GM18508 (cell line): ENCODE measurements at regions not wholly inside any gene's neighbourhood (a gene's known extent, or its start where the extent isn't known, plus 50 kb on each side); places are given as distances from the start of the nearest gene placed in this dataset.
"Not testable (repeated sequence)": the region's sequence is repeated elsewhere in the genome, so short reads cannot be mapped to it uniquely, and the experiment has no call there.

Experiments
- ATAC-seq: cut with Tn5 transposase; IDR thresholded peaks from one replicate; pipeline ENCODE4 v1.9.1; 2021; ENCODE audit warnings: moderate number of reproducible peaks; ENCODE audit not compliant: insufficient read depth, unreplicated experiment

DNA sequence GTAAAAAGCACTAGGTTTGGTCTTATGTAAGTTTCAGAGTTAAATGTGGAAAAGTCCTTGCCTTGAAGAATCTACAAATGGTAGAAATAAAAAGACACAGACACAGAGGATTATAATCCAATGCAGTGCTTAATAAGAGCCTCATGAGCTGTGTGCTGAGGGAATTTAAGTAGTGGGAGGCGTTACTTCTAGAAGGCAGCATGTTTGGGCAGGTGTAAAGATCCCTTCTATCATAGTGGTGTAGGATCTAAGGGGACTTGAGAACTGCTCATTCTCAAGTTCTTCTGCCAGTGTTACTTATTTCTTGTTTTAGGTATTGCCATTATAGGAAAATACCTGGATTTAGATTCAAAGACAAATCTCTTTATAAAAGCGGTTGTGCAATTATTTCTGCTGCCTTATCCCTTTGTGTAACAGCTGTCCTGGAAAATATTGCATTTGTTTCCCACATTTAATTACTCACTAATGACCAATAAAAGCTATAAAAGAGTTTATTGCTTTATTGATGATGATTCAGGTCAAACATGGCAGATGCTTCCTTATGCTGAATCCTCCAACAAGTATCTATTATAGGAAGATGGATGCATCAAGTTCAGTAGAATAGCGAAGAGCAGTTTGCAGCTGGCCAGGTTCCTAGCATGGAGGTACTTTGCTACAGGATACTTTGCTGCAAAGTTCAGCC lies 132.5 kb upstream of the IVNS1ABP start:
- no peak for ATAC-seq

GRCh38 chr1:185448591-185449186 lies 131.6 kb upstream of the IVNS1ABP start:
- ATAC-seq, result no peak

DNA sequence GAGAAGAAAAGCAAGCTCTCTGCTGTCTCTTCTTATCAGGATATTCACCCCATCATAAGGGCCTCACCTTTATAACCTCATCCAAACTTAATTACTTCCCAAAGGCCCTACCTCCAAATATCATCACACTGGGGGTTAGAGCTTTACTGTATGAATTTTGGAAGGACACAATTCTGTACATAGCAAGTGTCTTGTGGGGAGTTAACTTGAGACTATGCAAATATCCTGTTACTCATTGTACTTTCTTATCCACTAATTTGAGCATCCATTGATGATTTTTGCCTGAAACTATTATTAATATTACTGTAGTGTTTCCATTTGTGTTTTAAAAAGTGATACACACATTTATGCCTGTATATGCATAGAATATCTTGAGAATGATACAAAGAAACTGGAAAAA lies 129.1 kb upstream of the IVNS1ABP start:
- ATAC-seq, result no peak

DNA sequence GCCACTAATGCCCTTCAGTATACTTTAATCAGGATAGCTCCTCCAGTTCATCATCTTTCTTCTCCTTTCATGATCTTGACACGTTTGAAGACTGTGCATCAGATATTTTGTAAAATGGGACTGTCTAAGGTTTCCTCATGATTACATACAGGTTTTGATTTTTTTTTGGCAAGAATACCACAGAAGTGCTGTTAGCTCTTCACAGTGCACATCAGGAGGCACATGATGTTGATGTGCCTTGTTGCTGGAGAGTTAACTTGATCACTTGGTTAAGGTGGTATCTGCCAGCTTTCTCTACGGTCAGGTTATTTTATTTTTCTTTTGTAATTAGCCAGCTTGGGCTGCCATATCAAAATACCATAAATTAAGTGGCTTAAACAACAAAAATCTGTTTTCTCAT lies 128.6 kb upstream of the IVNS1ABP start:
- no peak for ATAC-seq

DNA sequence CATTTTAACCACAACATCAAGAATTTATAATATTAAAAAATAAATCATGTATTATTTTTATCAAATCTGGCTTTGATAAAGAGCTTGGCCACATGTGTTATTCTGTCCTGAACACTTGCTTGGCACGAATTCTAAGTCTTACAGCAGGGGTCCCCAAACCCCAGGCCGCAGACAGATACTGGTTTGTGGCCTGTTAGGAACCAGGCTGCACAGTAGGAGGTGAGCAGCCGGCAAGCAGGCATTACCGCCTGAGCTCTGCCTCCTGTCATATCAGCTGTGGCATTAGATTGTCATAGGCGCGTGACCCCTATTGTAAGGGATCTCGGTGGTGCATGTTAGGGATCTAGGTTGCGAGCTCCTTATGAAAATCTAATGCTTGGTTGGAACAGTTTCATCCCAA lies 127.6 kb upstream of the IVNS1ABP start:
- ATAC-seq, result no peak

DNA sequence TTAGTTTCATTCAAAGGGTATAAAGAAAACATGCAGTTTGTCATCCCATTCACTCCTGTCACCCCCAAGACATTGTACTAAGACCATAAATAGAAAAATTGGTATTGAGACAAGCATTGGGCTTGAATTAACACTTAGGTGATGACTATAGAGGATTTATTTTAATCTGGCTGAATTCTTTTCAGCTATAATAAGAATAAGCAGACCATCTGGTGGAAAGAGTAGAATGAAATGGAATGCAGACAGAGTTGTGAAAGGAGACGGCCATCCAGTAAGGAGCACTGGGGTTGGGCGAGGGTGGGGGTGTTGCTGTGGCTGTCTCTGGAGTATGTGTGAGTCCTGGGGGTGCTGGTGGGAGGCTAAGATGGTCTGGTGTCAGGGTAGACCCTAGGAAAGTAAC lies 125.0 kb upstream of the IVNS1ABP start:
- ATAC-seq, result no peak

DNA sequence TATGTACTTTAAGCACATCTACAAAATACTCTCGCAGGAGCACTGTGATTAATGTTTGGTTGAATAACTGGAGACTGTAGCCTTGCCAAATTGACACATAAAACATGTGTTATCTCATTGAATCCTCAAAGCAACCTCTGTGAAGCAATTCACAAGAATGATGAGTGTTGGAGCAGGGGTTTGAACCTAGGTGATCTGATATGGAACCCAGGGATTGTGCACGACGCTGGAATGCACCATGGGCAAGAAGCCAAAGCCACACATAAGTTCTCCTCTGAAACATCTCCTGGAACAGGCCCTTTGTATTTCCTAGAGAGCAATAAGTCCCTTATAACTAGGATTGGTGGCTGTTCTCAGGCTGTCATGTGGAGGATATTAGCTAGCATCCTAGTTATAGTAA lies 124.6 kb upstream of the IVNS1ABP start:
- ATAC-seq, result no peak

GRCh38 chr1:185440877-185441276 lies 123.8 kb upstream of the IVNS1ABP start:
- no peak for ATAC-seq

DNA sequence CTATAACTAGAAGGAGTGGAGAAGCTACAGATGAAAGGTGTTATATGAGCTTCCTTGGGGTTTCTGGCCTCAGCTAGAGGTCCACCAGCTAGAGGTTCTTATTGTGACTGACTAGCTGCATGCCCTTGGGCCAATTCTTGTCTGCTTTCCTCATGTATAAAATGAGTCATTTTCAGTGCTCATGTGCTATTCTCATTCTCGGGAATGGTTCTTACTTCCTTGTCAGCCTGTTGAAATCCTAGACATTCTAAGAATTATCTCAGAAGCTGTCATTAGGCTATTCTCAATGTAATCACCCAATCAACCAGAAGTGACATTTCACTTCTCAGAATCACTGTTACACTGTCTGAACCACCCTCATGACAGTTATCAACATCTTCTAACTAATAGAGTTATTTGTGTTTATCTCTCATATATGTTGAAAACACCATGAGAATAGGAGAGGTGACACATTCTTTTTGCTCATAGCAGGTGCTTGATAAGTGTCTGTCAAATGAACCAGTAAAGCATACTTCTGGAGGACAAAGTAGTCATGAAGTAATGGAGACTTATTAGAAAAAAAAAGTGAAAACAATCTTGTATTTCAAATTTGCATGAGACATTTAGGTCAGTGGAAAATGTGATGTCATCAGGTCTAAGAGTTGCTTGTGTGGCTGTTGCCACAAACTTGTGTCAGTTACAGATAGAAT lies 122.8 kb upstream of the IVNS1ABP start:
- ATAC-seq, result peak; percentile 81

DNA sequence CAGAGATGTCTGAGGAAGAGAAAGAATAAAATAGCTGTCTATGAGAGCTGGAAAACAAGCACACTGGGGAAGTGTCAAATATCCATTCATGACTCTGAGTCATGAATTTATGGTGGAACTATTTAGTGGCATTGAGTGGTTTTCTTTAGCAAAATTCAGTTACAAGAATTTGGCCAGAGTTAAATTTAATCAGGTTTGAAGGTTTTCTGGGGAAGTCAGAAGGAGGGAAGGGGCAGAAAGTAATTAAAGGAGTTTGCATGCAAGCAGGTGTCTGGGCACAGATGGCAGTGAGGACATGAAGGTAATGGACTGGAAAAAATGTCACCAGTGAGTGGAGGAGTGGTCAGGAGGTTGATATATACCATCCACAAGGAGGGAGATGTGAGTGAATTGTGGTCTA lies 121.9 kb upstream of the IVNS1ABP start:
- no peak for ATAC-seq

DNA sequence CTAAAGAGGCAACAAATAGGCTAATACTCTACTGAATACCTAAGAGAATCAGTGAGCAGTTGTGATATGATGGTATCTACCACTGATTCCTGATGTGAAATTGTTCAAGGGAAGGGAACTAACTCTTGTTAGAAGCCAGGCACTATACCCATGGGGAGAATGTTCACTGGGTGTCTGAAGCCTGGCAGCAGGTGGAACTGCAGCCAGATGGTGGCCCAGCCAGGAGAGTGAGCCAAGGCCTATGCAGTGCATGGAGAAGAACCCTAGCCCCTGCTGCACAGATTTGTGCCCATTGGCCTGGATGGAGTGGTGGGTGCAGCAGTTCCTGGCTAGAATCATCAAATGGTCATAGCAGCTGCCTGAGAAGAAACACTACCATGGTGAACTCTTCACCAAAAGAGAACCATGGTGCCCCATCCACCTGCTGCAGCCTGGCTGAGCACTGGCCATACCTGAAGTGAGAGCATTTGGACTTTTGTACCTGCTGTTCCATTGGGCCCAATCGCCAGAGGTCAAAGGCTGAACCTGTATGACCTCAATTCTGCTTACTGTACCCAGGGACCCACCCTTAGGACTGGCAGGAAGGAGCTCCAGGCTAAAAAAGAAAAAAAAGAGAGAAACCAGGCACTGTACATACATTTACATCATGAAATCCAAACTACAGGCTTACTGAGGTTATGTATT lies 118.8 kb upstream of the IVNS1ABP start:
- no peak for ATAC-seq

GRCh38 chr1:185434721-185435120 lies 117.7 kb upstream of the IVNS1ABP start:
- no peak for ATAC-seq

DNA sequence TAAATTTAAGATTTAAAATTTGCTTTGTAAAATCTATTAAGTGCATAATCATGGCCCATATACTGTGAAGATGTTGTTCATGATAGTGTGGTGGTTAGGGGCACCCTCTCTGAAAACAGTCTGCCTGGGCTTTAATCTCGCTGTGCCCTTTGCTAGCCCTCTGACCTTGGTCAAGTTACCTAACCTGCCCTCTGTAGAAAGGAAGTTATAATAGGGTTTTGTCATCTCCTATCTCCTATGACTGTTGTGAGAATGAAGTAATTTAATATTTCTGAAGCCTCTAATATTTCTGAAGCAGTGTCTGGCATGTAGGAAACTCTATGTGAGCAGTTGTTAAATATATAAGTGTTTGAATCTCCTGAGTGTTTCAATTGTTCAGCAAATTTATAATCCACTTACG lies 116.6 kb upstream of the IVNS1ABP start:
- no peak for ATAC-seq

DNA sequence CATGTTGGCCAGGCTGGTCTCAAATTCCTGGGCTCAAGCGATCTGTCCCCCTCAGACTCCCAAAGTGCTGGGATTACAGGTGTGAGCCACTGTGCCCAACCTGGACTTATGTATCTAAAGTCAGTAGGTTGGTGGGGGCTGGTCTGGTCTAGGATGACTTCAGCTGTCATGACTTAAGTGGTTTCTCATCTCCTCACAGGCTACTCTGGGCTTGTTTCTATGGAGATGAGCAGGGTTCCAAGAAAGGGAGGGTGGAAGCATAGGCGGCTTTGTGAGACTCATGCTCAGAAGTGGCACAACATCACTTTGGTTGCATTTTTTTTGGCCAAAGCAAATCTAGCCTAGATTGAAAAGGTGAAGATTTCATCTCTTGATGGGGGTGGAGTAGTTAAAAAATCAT lies 115.9 kb upstream of the IVNS1ABP start:
- ATAC-seq, result no peak

GRCh38 chr1:185431612-185432011 lies 114.6 kb upstream of the IVNS1ABP start:
- no peak for ATAC-seq

DNA sequence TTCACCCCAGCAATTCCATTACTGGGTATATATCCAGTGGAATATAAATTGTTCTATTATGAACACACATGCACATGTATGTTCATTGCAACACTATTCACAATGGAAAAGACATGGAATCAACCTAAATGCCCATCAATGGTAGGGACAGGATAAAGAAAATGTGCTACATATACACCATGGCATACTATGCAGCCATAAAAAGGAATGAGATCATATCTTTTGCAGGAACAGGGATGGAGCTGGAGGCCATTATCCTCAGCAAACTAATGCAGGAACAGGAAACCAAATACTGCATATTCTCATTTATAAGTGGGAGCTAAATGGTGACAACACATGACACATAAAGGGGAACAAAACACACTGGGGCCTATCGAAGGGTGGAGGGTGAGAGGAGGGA lies 112.6 kb upstream of the IVNS1ABP start:
- ATAC-seq, result not testable (repeated sequence)

DNA sequence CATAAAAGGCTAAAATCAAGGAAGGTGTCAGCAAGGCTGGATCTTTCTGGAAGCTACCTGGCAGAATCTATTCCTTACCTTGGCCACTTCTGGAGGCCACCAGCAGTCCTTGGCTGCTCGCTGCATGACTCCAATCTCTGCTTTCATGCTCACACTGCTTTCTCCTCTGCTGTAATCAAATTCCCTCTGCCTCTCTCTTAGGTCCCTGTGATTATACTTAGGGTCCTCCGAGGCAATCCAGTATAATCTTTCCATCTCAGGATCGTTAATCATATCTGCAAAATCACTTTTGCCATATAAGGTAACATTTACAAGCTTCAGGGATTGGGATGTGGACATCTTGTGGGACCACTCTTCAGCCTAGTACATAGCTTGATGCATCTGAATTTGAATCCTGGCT lies 110.7 kb upstream of the IVNS1ABP start:
- no peak for ATAC-seq

- no peak for ATAC-seq
These were observed 110.2 kb upstream of the IVNS1ABP start for GRCh38 chr1:185427264-185427663.

- ATAC-seq, result no peak
These were observed 109.8 kb upstream of the IVNS1ABP start for GRCh38 chr1:185426848-185427247.

GRCh38 chr1:185425163-185425562 lies 108.1 kb upstream of the IVNS1ABP start:
- no peak for ATAC-seq

DNA sequence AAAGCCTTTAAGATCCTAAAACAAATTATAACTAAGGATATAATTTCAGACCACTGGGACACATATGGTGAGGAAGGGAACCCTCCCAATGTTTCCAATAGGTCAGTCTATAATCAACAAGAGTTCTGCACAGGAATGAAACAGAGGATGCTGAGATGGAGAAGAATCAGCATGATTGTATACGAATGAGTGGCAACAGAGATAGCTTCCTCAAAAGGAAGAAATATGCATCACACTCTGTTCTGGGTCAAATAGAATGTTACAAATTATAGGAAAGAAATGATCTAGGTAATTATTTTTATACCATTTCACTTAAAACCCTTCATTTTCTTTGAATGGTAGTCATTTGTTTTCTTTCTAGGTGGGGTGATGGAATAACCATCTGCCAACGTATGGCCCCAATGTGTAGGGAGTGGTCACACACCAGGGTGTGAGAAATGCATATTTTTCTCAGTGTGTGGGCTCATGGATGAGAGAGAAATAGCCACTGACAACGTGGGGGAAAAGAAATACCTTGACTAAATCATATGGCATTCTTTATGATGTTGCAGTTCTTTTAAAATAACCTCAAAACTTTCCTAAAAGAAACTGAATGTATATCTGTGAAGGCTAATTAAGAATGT lies 104.6 kb upstream of the IVNS1ABP start:
- ATAC-seq, result no peak
